Peyer's patch (tissue), 4 donors: ENCODE measurements at regions not wholly inside any gene's neighbourhood (a gene's known extent, or its start where the extent isn't known, plus 50 kb on each side); places are given as distances from the start of the nearest gene placed in this dataset.
"Not testable (repeated sequence)": the region's sequence is repeated elsewhere in the genome, so short reads cannot be mapped to it uniquely, and the experiment has no call there.

Source experiments
- CTCF ChIP-seq, 6 experiments: fragments of 450-650 bp in 4 of 6; fragments of 200-600 bp in 2 of 6; sonication (generic) in 1 of 6; IDR thresholded peaks; one replicate each; pipeline ENCODE4 v1.5.1; 2017 to 2019; ENCODE audit warnings: antibody characterized with exemption in 6 of 6, mild to moderate bottlenecking in 3 of 6, moderate library complexity in 1 of 6
- POLR2A ChIP-seq, 2 donors: fragments of 450-650 bp; IDR thresholded peaks; one replicate each; pipeline ENCODE4 v1.5.1; 2017; ENCODE audit warnings: antibody characterized with exemption in 2 of 2, mild to moderate bottlenecking in 2 of 2, moderate library complexity in 2 of 2

GRCh38 chr16:88271776-88272175, 111.0 kb upstream of the ZNF469 start:
- TF ChIP-seq CTCF, POLR2A (IDR thresholded peaks at IDR 0.05): not testable (repeated sequence)
